Chondrocyte (in vitro differentiated cells): ENCODE measurements at regions not wholly inside any gene's neighbourhood (a gene's known extent, or its start where the extent isn't known, plus 50 kb on each side); places are given as distances from the start of the nearest gene placed in this dataset.
A peak's percentile ranks its signal among the peaks of the same experiment; 100 is the strongest.
"Not testable (repeated sequence)": the region's sequence is repeated elsewhere in the genome, so short reads cannot be mapped to it uniquely, and the experiment has no call there.

Experiments
- DNase-seq: peaks from one replicate; pipeline ENCODE4 v3.0.0; 2021; ENCODE audit warnings: mixed read lengths, low spot score
- H3K27ac Mint-ChIP-seq: one replicate; pipeline ENCODE4 v1.8.0; 2021; ENCODE audit warnings: mild to moderate bottlenecking, moderate library complexity, mixed read lengths; ENCODE audit not compliant: unreplicated experiment
- H3K27me3 Mint-ChIP-seq: 2 replicates; pipeline ENCODE4 v1.8.0; 2021; ENCODE audit warnings: low read depth, mixed read lengths
- H3K36me3 Mint-ChIP-seq: 2 replicates; pipeline ENCODE4 v1.8.0; 2021; ENCODE audit warnings: low read depth, mixed read lengths
- H3K4me1 Mint-ChIP-seq: 2 replicates; pipeline ENCODE4 v1.8.0; 2021; ENCODE audit warnings: low read depth, mild to moderate bottlenecking, mixed read lengths
- H3K4me3 Mint-ChIP-seq: one replicate; pipeline ENCODE4 v1.8.0; 2021; ENCODE audit warnings: mild to moderate bottlenecking, moderate library complexity, mixed read lengths; ENCODE audit not compliant: unreplicated experiment
- H3K9me3 Mint-ChIP-seq: 2 replicates; pipeline ENCODE4 v1.8.0; 2021; ENCODE audit warnings: low read depth, mixed read lengths
- CTCF ChIP-seq: fragments of 200-600 bp; sonication (generic); IDR thresholded peaks from 2 replicates; pipeline ENCODE4 v1.5.0; 2021; ENCODE audit warnings: antibody characterized with exemption, mild to moderate bottlenecking, moderate library complexity

GRCh38 chr11:126136507-126136906 lies 73.8 kb upstream of the CDON start:
- no peaks in the 10 kb centered on the region for H3K36me3 Mint-ChIP-seq
- no peaks in the 10 kb centered on the region for H3K9me3 Mint-ChIP-seq
- peak overlapping the region; percentile 39 for H3K27ac Mint-ChIP-seq
- no peak overlapping the region for H3K4me3 Mint-ChIP-seq
- no peak for TF ChIP-seq CTCF
- peak; percentile 26 for DNase-seq
- H3K27me3 Mint-ChIP-seq, result no peaks in the 10 kb centered on the region
- peaks cover 85% of the 10 kb centered on the region for H3K4me1 Mint-ChIP-seq

GRCh38 chr11:126135235-126136176 lies 72.8 kb upstream of the CDON start:
- no peak overlapping the region for H3K4me3 Mint-ChIP-seq
- H3K4me1 Mint-ChIP-seq, result peaks cover 76% of the 10 kb centered on the region
- no peaks in the 10 kb centered on the region for H3K36me3 Mint-ChIP-seq
- DNase-seq, result peak; percentile 56
- no peak overlapping the region for H3K27ac Mint-ChIP-seq
- H3K27me3 Mint-ChIP-seq, result no peaks in the 10 kb centered on the region
- no peaks in the 10 kb centered on the region for H3K9me3 Mint-ChIP-seq
- TF ChIP-seq CTCF, result no peak

GRCh38 chr11:126134461-126135155 lies 71.9 kb upstream of the CDON start:
- Mint-ChIP-seq H3K9me3 (no peaks in the 10 kb centered on the region), H3K27me3 (no peaks in the 10 kb centered on the region), H3K4me1 (peaks cover 70% of the 10 kb centered on the region), H3K27ac (no peak overlapping the region), H3K4me3 (no peak overlapping the region), H3K36me3 (no peaks in the 10 kb centered on the region)
- peak; percentile 2 for DNase-seq
- no peak for TF ChIP-seq CTCF

GRCh38 chr11:126133901-126134300 lies 71.2 kb upstream of the CDON start:
- H3K27ac Mint-ChIP-seq, result no peak overlapping the region
- H3K27me3 Mint-ChIP-seq, result no peaks in the 10 kb centered on the region
- TF ChIP-seq CTCF, result no peak
- peaks cover 63% of the 10 kb centered on the region for H3K4me1 Mint-ChIP-seq
- no peaks in the 10 kb centered on the region for H3K36me3 Mint-ChIP-seq
- H3K9me3 Mint-ChIP-seq, result no peaks in the 10 kb centered on the region
- no peak overlapping the region for H3K4me3 Mint-ChIP-seq
- DNase-seq, result no peak

GRCh38 chr11:126132319-126132718 lies 69.7 kb upstream of the CDON start:
- TF ChIP-seq CTCF, result peak; percentile 43
- Mint-ChIP-seq H3K27me3 (no peaks in the 10 kb centered on the region), H3K36me3 (no peaks in the 10 kb centered on the region), H3K27ac (peak overlapping the region; percentile 50), H3K4me3 (no peak overlapping the region), H3K4me1 (peaks cover 56% of the 10 kb centered on the region), H3K9me3 (no peaks in the 10 kb centered on the region)
- DNase-seq, result peak; percentile 79

GRCh38 chr11:126130781-126131180 lies 68.1 kb upstream of the CDON start:
- H3K4me1 Mint-ChIP-seq, result peaks cover 45% of the 10 kb centered on the region
- H3K9me3 Mint-ChIP-seq, H3K27ac Mint-ChIP-seq, H3K27me3 Mint-ChIP-seq, H3K4me3 Mint-ChIP-seq, H3K36me3 Mint-ChIP-seq: not testable (repeated sequence)
- DNase-seq, result peak; percentile 2
